PC-3 (cell line): ENCODE measurements at regions not wholly inside any gene's neighbourhood (a gene's known extent, or its start where the extent isn't known, plus 50 kb on each side); places are given as distances from the start of the nearest gene placed in this dataset.

ENCODE experiments used
- ATAC-seq: fragments of 200-7000 bp; cut with Tn5 transposase; 2 replicates; pipeline ENCODE4 v1.9.1; 2020; ENCODE audit warnings: mild to moderate bottlenecking, moderate library complexity
- BruUV-seq: library from RNA; stranded (reverse); fragments of 400-500 nt; replicated peaks from 2 replicates; lab custom pipeline; 2021; lab: Mats Ljungman, UMichigan
- CTCF ChIA-PET: fragments of 300-600 bp; sonication (Branson Sonifier 250); formaldehyde crosslinking; loops from one replicate; lab custom pipeline; 2022; ENCODE audit warnings: antibody characterized with exemption; lab: Charles Lee
- POLR2A ChIA-PET: fragments of 300-600 bp; sonication (Branson Sonifier 250); formaldehyde crosslinking; loops from one replicate; lab custom pipeline; 2022; ENCODE audit warnings: antibody characterized with exemption; ENCODE audit not compliant: unreplicated experiment; lab: Charles Lee
- DNase-seq: peaks from one replicate; pipeline ENCODE4 v3.0.0-alpha.2; 2015
- H2AFZ ChIP-seq: fragments of 300-600 bp; sonication (generic); 2 replicates; pipeline ENCODE4 v1.6.0; 2016; ENCODE audit warnings: antibody characterized with exemption, low read length
- H3F3A ChIP-seq: fragments of 300-600 bp; sonication (generic); one replicate; pipeline ENCODE4 v1.6.0; 2017; ENCODE audit warnings: antibody characterized with exemption, low read length, control low read depth, mild to moderate bottlenecking; ENCODE audit not compliant: unreplicated experiment
- H3K27ac ChIP-seq: fragments of 300-600 bp; sonication (generic); 2 replicates; pipeline ENCODE4 v1.5.1; 2016; ENCODE audit warnings: mild to moderate bottlenecking, low read length
- H3K27me3 ChIP-seq: fragments of 300-600 bp; sonication (generic); 2 replicates; pipeline ENCODE4 v1.6.1; 2016; ENCODE audit warnings: low read length, mixed read lengths
- H3K36me3 ChIP-seq: fragments of 300-600 bp; sonication (generic); 2 replicates; pipeline ENCODE4 v1.6.1; 2016; ENCODE audit warnings: low read depth, mixed run types, low read length, mixed read lengths
- H3K4me1 ChIP-seq: fragments of 300-600 bp; sonication (generic); 2 replicates; pipeline ENCODE4 v1.5.1; 2016; ENCODE audit warnings: low read length; ENCODE audit not compliant: insufficient read depth
- H3K4me2 ChIP-seq: fragments of 300-600 bp; sonication (generic); 2 replicates; pipeline ENCODE4 v1.6.0; 2016; ENCODE audit warnings: low read length
- H3K4me3 ChIP-seq: fragments of 300-600 bp; sonication (generic); 2 replicates; pipeline ENCODE4 v1.5.1; 2016; ENCODE audit warnings: mild to moderate bottlenecking, low read length, mixed read lengths
- H3K79me2 ChIP-seq: fragments of 300-600 bp; sonication (generic); 2 replicates; pipeline ENCODE4 v1.6.1; 2017; ENCODE audit warnings: low read length, mixed read lengths
- H3K9ac ChIP-seq: fragments of 300-600 bp; sonication (generic); 2 replicates; pipeline ENCODE4 v1.6.0; 2016; ENCODE audit warnings: mild to moderate bottlenecking, low read length
- H3K9me2 ChIP-seq: fragments of 300-600 bp; sonication (generic); replicated peaks from 2 replicates; pipeline ENCODE4 v1.6.1; 2016; ENCODE audit warnings: mixed run types, low read length, mixed read lengths
- H3K9me3 ChIP-seq: fragments of 300-600 bp; sonication (generic); 2 replicates; pipeline ENCODE4 v1.6.1; 2016; ENCODE audit warnings: low read length, mixed read lengths
- H4K20me1 ChIP-seq: fragments of 300-600 bp; sonication (generic); 2 replicates; pipeline ENCODE4 v1.6.1; 2016; ENCODE audit warnings: low read length, mixed read lengths
- EZH2 ChIP-seq: fragments of 300-600 bp; sonication (generic); IDR thresholded peaks from one replicate; pipeline ENCODE4 v1.6.1; 2017; ENCODE audit warnings: antibody characterized with exemption, mild to moderate bottlenecking, low read length; ENCODE audit not compliant: unreplicated experiment
- EZH2phosphoT487 ChIP-seq: fragments of 300-600 bp; sonication (generic); IDR thresholded peaks from 2 replicates; pipeline ENCODE4 v1.6.1; 2018; ENCODE audit warnings: mild to moderate bottlenecking, antibody characterized with exemption, low read length, borderline replicate concordance
- intact Hi-C: fragments of 100-400 bp; cut with micrococcal nuclease; formaldehyde crosslinking; loops from 2 replicates; pipeline ENCODE4 v1.9.0; 2023
- TF ChIP-seq, protein P1 (sequence below): fragments of 300-600 bp; sonication (generic); conservative IDR thresholded peaks from 2 replicates; pipeline ENCODE4 v1.5.1; 2017; ENCODE audit warnings: antibody characterized with exemption, low read depth, mild to moderate bottlenecking, low read length

DNA sequence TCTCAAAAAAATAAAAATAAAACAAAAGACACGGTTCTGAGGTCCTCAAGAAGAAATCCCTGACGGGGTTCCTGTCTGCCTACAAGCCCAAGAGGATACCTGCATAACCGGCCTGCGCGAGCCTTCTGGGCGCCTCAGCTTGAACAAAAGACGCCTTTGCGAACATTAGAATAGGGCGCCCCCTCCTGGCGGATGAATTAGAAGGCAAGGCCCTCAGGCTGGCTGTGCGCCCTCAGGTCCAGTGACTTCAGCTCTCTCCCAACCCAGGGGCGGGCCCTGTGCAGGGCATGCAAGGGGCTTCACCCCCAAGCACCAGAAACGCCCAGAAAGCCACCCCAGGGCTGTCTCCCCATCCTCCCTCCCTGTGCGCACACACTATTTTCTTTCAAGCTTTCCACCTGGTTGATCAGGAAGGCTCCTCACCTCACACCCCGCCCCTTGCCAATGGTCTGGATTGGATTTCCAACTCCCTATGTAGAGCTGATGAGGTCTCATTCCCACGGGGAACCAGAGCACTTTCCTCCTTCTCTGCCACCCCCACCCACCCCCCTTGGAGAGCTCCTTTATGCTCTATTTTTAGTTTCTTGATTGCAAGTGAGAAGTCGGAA, 273.3 kb downstream of the BUD13 start:
- no peak overlapping the region for H3K4me3 ChIP-seq
- no TSS peak for BruUV-seq
- DNase-seq = peak; percentile 69
- H3K36me3 ChIP-seq = no peaks in the 10 kb centered on the region
- H3K4me1 ChIP-seq = no peaks in the 10 kb centered on the region
- POLR2A ChIA-PET = interaction anchor here (0.5 kb wide), 1 partner anchor 870 kb away, joined by 6 read pairs; no protein-coding TSS in a partner anchor
- no peaks in the 10 kb centered on the region for H3K79me2 ChIP-seq
- H3K27ac ChIP-seq = no peak overlapping the region
- H4K20me1 ChIP-seq = no peaks in the 10 kb centered on the region
- peak; percentile 57 for ATAC-seq
- intact Hi-C loops = no loop called here
- H3K9me2 ChIP-seq = no peaks in the 10 kb centered on the region
- no peaks in the 10 kb centered on the region for H3F3A ChIP-seq
- no peak overlapping the region for H2AFZ ChIP-seq
- no peaks in the 10 kb centered on the region for H3K9me3 ChIP-seq
- H3K9ac ChIP-seq = no peak overlapping the region
- peaks cover 67% of the 10 kb centered on the region for H3K27me3 ChIP-seq
- H3K4me2 ChIP-seq = no peak overlapping the region
- CTCF ChIA-PET = no interaction called here
- TF ChIP-seq, protein P1, sequence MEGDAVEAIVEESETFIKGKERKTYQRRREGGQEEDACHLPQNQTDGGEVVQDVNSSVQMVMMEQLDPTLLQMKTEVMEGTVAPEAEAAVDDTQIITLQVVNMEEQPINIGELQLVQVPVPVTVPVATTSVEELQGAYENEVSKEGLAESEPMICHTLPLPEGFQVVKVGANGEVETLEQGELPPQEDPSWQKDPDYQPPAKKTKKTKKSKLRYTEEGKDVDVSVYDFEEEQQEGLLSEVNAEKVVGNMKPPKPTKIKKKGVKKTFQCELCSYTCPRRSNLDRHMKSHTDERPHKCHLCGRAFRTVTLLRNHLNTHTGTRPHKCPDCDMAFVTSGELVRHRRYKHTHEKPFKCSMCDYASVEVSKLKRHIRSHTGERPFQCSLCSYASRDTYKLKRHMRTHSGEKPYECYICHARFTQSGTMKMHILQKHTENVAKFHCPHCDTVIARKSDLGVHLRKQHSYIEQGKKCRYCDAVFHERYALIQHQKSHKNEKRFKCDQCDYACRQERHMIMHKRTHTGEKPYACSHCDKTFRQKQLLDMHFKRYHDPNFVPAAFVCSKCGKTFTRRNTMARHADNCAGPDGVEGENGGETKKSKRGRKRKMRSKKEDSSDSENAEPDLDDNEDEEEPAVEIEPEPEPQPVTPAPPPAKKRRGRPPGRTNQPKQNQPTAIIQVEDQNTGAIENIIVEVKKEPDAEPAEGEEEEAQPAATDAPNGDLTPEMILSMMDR = peak; percentile 84
- no peak for TF ChIP-seq EZH2phosphoT487

DNA sequence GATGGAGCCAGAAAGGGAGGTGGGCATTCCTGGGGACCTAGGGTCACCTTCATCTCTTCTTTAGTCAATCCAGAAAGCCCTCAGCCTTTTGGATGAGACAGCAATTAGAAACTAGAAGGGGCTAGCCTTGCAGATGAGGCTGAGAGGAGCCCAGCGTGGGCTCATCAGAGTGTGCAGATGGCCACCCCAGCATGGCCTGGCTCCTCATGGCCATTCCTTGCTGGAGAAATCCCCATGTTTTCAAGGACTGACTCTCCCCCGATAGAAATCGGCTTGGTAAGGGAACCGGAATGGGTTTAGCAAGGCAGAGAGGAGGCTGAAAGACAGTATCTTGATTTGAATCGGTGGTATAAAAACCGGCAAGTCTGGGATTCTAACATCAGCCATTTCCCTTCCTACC, 274.6 kb downstream of the BUD13 start:
- CTCF ChIA-PET = no interaction called here
- Histone ChIP-seq H3K4me3 (no peak overlapping the region), H3K4me1 (no peaks in the 10 kb centered on the region), H4K20me1 (no peaks in the 10 kb centered on the region), H3K9me3 (no peaks in the 10 kb centered on the region), H3F3A (no peaks in the 10 kb centered on the region), H3K79me2 (no peaks in the 10 kb centered on the region), H3K9ac (no peak overlapping the region), H3K27me3 (peaks cover 57% of the 10 kb centered on the region), H3K36me3 (no peaks in the 10 kb centered on the region), H3K4me2 (no peak overlapping the region), H3K27ac (no peak overlapping the region), H3K9me2 (no peaks in the 10 kb centered on the region), H2AFZ (no peak overlapping the region)
- POLR2A ChIA-PET = no interaction called here
- intact Hi-C loops = no loop called here
- BruUV-seq = no TSS peak
- TF ChIP-seq, protein P1 = no peak
- TF ChIP-seq EZH2phosphoT487 (no peak), EZH2 (no peak)
- DNase-seq (no peak), ATAC-seq (no peak)

DNA sequence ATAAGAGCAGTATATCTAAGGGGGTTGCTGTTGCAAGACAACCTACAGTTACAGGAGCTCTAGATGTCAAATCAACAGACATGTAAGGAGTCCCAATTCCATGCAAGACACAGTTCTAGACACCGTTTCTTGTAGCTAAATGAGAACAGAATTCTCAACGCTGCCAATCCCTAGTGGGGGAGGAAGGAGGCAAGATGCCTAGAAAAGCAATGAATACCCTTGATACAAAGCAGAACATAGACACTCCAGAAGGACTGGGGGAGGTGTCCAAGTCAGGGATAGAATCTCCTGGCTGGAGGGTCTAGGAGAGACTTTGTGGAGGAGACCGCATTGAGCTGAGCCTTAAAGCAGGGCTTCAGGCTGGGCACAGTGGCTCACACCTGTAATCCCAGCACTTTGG, 280.2 kb downstream of the BUD13 start:
- ChIA-PET POLR2A (no interaction called here), CTCF (no interaction called here)
- no peaks in the 10 kb centered on the region for H3K36me3 ChIP-seq
- no peak for ATAC-seq
- no peaks in the 10 kb centered on the region for H3K9me2 ChIP-seq
- intact Hi-C loops = no loop called here
- H3K4me3 ChIP-seq = no peak overlapping the region
- no peaks in the 10 kb centered on the region for H3F3A ChIP-seq
- BruUV-seq = no TSS peak
- no peaks in the 10 kb centered on the region for H3K79me2 ChIP-seq
- H3K4me2 ChIP-seq = no peak overlapping the region
- peaks cover 42% of the 10 kb centered on the region for H3K27me3 ChIP-seq
- TF ChIP-seq, protein P1 = no peak
- TF ChIP-seq EZH2phosphoT487 (no peak), EZH2 (no peak)
- H3K9ac ChIP-seq = no peak overlapping the region
- DNase-seq = no peak
- H3K27ac ChIP-seq = no peak overlapping the region
- H3K4me1 ChIP-seq = no peaks in the 10 kb centered on the region
- no peaks in the 10 kb centered on the region for H4K20me1 ChIP-seq
- no peak overlapping the region for H2AFZ ChIP-seq
- H3K9me3 ChIP-seq = no peaks in the 10 kb centered on the region
